ENCODE measurements at regions not wholly inside any gene's neighbourhood (a gene's known extent, or its start where the extent isn't known, plus 50 kb on each side); places are given as distances from the start of the nearest gene placed in this dataset.

- intact Hi-C loops (cut with micrococcal nuclease), result loop anchor here (1.0 kb wide), 2 partner anchors 65 to 111 kb away; no protein-coding TSS in a partner anchor
- H3K27ac ChIP-seq (ENCODE audit: insufficient read depth, low read depth, low read length), result no peak overlapping the region
- peak; percentile 48 for DNase-seq (ENCODE audit: low read depth, low spot score)
These were observed 235.6 kb downstream of the NUP35 start for GRCh38 chr2:183359867-183360266.

More at GRCh38 chr2:183359867-183360266, 235.6 kb downstream of the NUP35 start:
- Histone ChIP-seq H3K9me1 (replicated peaks; ENCODE audit: control insufficient read depth, extremely low read depth, insufficient read depth, low read length) (no peaks in the 10 kb centered on the region), H3K4me1 (ENCODE audit: control insufficient read depth, extremely low read depth, insufficient read depth, low read length) (no peaks in the 10 kb centered on the region), H4K20me1 (replicated peaks; ENCODE audit: control insufficient read depth, extremely low read depth, insufficient read depth, low read length) (no peaks in the 10 kb centered on the region), H3K9ac (replicated peaks; ENCODE audit: extremely low read depth, insufficient read depth, low read length) (no peak overlapping the region), H2AFZ (ENCODE audit: low read depth, low read length) (no peak overlapping the region), H3K79me2 (ENCODE audit: control insufficient read depth, insufficient read depth, low read length) (no peaks in the 10 kb centered on the region), H3K4me2 (ENCODE audit: insufficient read depth, low read length) (no peak overlapping the region), H3K9me3 (replicated peaks; ENCODE audit: control insufficient read depth, insufficient read depth, low read length) (no peaks in the 10 kb centered on the region), H3K27me3 (ENCODE audit: control insufficient read depth in 2 of 2, insufficient read depth in 2 of 2, low read length in 2 of 2) (no peaks in the 10 kb centered on the region), H3K36me3 (ENCODE audit: control insufficient read depth in 2 of 2, extremely low read depth in 1 of 2, insufficient read depth in 2 of 2, low read length in 2 of 2) (no peaks in the 10 kb centered on the region), H3K4me3 (replicated peaks in 1 of 3; ENCODE audit: insufficient read depth in 1 of 3, low read depth in 1 of 3, low read length in 3 of 3) (no peak overlapping the region)
- BruUV-seq (replicated peaks), result no TSS peak
- dilution Hi-C loops (cut with MboI; ENCODE audit: extremely low pct_ligation_motif_present, low sequenced_read_pairs), result no loop called here
- TF ChIP-seq MYC (IDR thresholded peaks at IDR 0.05; ENCODE audit: low read depth, low read length) (no peak), GATA2 (IDR thresholded peaks at IDR 0.05; ENCODE audit: insufficient read depth, insufficient read length, low read depth, low read length) (peak; percentile 20), FOS (IDR thresholded peaks at IDR 0.05; ENCODE audit: borderline replicate concordance, insufficient read depth, low read length) (no peak), JUN (IDR thresholded peaks at IDR 0.05; ENCODE audit: borderline replicate concordance, insufficient read depth, insufficient read length, low read depth) (no peak), CTCF (IDR thresholded peaks at IDR 0.05; ENCODE audit: extremely low read depth in 1 of 2, insufficient read depth in 1 of 2, low read depth in 1 of 2, low read length in 2 of 2) (peak in 1 of 2 donors; percentile 11), MAX (IDR thresholded peaks at IDR 0.05; ENCODE audit: insufficient read depth, insufficient read length) (no peak), EZH2 (IDR thresholded peaks at IDR 0.05; ENCODE audit: borderline replicate concordance, low read depth, low read length, severe bottlenecking) (no peak), POLR2AphosphoS5 (IDR thresholded peaks at IDR 0.05; ENCODE audit: insufficient read depth, low read depth, low read length) (no peak)
- FAIRE-seq, result peak; percentile 24
- CTCF ChIA-PET, result interaction anchor here (1.2 to 9.8 kb wide), 6 partner anchors 20 to 113 kb away, joined by 4 to 340 read pairs (median 6); no protein-coding TSS in a partner anchor
- POLR2A ChIA-PET, result no interaction called here

Measured in endothelial cell of umbilical vein (primary cell).